ENCODE measurements at regions not wholly inside any gene's neighbourhood (a gene's known extent, or its start where the extent isn't known, plus 50 kb on each side); places are given as distances from the start of the nearest gene placed in this dataset.

DNA sequence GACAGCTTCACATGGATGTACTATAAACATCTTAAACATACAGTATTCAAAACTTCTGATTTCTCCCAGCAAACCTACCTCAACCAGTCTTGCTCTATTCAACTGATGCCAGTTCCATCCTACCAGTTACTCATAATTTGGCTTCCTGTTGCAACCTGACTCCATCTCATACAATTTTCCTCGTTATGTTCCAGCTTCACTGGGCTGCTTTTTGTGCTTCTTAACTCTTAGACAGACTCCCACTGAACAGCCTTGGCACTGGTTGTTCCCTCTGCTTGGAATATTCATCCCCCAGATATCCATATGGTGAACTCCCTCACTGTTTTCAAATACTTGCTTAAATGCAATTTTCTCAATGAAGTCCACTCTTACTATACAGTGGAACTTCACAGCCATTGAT lies 249.2 kb downstream of the AEBP2 start:
- peak in 3 of 8 experiments; percentile 71 to 92 (median 74) for ATAC-seq (replicated peaks in 6 of 8)
- WGBS, 10 experiments: 0 to 100% (median 54%) methylated on average over 1 of the region's 1 CpG; no CpG with 5 or more reads in 2 of the 10 experiments
- H3K27ac ChIP-seq: no peak overlapping the region
- no peaks in the 10 kb centered on the region for H3K4me1 ChIP-seq (replicated peaks in 1 of 2)
- in situ Hi-C loops (cut with MboI; ENCODE audit: low pct_unique_long_range_greater_than_20kb in 2 of 9, low sequenced_read_pairs in 9 of 9, unreplicated experiment in 9 of 9): no loop called here
- H3K4me3 ChIP-seq: no peak overlapping the region

DNA sequence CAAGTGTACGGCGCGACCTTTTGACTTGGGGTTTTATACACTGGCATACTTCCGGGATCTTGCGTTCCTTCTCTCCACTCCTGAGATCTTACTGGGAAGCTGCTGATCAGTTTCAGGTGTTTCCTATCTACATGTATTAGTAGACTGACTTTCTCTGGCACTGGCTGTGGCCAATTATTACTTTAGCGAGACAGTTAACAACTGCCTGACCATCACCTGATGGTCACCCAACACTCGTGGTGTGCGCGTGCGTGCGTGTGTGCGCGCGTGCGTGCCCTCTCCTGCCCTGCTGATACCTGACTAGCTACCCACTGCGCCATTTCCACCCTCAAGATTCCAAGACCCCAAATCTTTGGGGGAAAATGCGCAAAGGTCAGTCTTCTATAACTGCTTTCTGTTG lies 249.9 kb downstream of the AEBP2 start:
- in situ Hi-C loops (cut with MboI; ENCODE audit: low pct_unique_long_range_greater_than_20kb in 2 of 9, low sequenced_read_pairs in 9 of 9, unreplicated experiment in 9 of 9): no loop called here
- Histone ChIP-seq H3K4me3 (no peak overlapping the region), H3K27ac (no peak overlapping the region), H3K4me1 (replicated peaks in 1 of 2) (no peaks in the 10 kb centered on the region)
- no peak for ATAC-seq (replicated peaks in 6 of 8)
- 76 to 94% (median 87%) methylated on average over 1 to 16 of the region's 17 CpGs; no CpG with 5 or more reads in 1 of the 10 experiments for WGBS, 10 experiments

DNA sequence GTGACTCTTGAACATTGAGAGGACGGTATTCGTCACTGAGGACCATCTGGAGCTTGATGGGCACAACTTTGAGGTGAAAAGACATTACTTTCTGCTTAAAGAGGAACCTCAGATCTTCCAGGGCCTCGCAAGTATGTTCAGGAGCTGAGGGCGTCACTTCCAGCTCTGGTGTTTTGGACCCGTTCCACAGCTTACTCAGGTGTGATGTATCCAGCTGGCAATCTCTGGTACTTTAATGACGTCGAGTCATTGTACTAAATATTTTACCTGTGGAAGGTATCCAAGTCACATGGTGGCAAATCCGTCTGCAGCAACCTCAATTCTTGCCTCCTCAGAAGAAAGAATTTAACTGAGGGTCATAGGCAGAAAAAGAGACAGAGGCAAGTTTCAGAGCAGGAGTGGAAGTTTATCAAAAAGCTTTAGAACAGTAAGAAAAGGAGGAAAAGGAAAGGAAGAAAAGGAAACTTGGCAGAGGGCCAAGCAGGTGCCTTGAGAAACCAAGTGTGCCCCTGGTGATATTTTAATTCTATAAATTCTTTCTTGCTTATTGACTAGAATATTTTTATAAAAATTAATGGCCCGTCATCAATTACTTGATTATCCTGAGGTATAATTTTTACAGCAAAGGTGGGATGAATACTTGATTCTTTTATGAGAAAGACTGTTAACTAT lies 250.6 kb downstream of the AEBP2 start:
- no peaks in the 10 kb centered on the region for H3K4me1 ChIP-seq (replicated peaks in 1 of 2)
- no peak overlapping the region for H3K27ac ChIP-seq
- ATAC-seq (replicated peaks in 6 of 8): no peak
- 69 to 100% (median 93%) methylated on average over 3 to 9 of the region's 9 CpGs; no CpG with 5 or more reads in 1 of the 10 experiments for WGBS, 10 experiments
- in situ Hi-C loops (cut with MboI; ENCODE audit: low pct_unique_long_range_greater_than_20kb in 2 of 9, low sequenced_read_pairs in 9 of 9, unreplicated experiment in 9 of 9): no loop called here
- no peak overlapping the region for H3K4me3 ChIP-seq

DNA sequence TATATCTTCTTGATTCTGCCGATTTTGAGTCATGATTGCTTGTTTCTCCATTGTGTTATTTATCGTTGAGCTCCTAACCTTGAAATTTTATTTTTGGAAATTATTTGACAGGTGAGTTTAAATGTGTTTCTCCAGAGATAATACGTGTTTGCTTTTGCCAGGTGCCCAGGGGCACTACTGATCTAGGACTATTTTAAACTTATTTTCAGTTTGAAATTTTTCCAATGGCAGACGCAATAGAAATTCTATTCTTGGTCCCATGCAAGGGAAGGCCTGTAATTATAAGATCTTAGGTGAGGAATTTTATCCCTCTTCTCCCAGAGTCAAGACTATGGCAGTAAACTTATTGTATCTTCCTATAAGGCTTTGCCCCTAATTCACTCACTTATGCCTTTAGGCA lies 252.8 kb downstream of the AEBP2 start:
- no peak for ATAC-seq (replicated peaks in 6 of 8)
- WGBS, 10 experiments: 10 to 100% (median 89%) methylated on average over 2 to 4 of the region's 4 CpGs
- no peak overlapping the region for H3K27ac ChIP-seq
- H3K4me3 ChIP-seq: no peak overlapping the region
- H3K4me1 ChIP-seq (replicated peaks in 1 of 2): no peaks in the 10 kb centered on the region
- in situ Hi-C loops (cut with MboI; ENCODE audit: low pct_unique_long_range_greater_than_20kb in 2 of 9, low sequenced_read_pairs in 9 of 9, unreplicated experiment in 9 of 9): no loop called here

DNA sequence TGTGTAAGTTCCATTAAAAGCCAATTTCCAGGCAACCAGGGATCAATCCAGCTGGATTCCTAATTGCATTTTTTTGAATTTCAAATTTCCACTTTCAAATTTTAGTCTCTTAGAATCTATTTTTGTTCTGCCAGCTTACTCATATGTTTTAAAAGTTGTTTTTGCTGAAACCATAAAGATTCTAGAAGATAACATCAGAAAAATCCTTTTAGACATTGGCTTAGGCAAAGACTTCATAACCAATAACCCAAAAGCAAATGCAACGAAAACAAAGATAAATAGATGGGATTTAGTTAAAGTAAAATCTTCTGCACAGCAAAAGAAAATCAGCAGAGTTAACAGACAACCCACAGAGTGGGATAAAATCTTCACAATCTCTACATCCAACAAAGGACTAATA lies 253.3 kb downstream of the AEBP2 start:
- H3K4me3 ChIP-seq: no peak overlapping the region
- no peak for ATAC-seq (replicated peaks in 6 of 8)
- H3K4me1 ChIP-seq (replicated peaks in 1 of 2): no peaks in the 10 kb centered on the region
- no peak overlapping the region for H3K27ac ChIP-seq
- in situ Hi-C loops (cut with MboI; ENCODE audit: low pct_unique_long_range_greater_than_20kb in 2 of 9, low sequenced_read_pairs in 9 of 9, unreplicated experiment in 9 of 9): no loop called here
- WGBS, 10 experiments: 0 to 100% (median 88%) methylated on average over 1 of the region's 1 CpG

DNA sequence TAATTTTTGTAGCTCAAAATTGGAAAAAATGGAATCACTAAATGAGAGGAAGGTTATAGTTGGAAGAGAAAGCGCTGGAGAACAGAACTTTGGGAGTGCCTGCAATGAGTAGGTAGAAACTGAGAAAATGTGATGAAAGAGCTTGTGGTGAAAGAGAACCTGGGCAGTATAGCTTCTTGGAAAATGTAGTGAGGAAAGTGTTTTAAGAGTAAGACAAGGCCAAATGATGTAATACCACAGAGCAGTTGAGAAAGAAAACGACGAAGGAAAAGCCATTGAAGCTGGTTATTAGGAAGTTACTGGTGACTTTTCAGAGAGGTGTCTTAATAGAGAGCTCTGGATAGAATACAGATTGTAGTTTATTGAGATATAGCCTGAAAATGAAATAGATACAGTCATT lies 255.3 kb downstream of the AEBP2 start:
- WGBS, 10 experiments: 67 to 100% (median 89%) methylated on average over 1 to 3 of the region's 3 CpGs
- in situ Hi-C loops (cut with MboI; ENCODE audit: low pct_unique_long_range_greater_than_20kb in 2 of 9, low sequenced_read_pairs in 9 of 9, unreplicated experiment in 9 of 9): no loop called here
- ATAC-seq (replicated peaks in 6 of 8): no peak
- H3K27ac ChIP-seq: no peak overlapping the region
- no peaks in the 10 kb centered on the region for H3K4me1 ChIP-seq (replicated peaks in 1 of 2)
- H3K4me3 ChIP-seq: no peak overlapping the region

DNA sequence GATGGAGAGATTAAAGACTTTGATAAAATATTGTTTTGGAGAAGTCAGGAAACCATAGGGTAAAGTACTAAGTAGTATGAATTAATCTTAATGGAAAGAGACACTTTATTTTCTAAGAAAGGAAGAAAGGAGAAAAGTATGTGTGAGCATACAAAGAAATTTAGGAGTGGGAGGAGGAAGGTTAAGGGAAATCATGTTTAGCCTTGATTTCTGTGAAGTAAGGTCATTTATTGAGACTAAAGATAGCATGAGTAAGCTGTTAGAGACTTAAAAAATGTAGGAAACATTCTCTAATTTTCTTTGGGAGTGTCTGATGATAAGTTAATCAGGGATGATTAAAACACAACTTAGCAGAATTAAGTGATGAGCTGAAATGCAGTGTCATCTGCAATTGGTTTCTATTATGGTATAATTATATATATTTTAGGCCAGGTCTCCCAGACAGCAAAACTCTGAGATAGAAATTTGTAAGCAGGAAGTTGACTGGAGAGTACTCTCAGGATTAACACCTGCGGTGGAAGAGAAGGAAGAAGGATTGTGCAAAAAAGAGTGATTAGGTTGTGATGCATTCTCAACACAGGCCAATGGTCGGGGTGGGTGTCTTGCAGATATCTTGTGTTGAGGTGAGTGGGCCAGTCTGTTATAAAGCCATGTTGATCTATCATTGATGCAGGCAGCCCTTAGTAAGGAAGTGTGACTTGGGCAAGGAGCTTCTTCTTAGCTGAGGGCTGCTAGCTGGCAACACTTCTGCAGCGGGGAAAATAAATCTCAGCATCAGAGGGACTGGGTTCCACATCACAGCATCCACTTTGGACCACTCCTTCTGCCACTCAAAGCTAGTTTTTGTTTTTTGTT lies 256.2 kb downstream of the AEBP2 start:
- no peaks in the 10 kb centered on the region for H3K4me1 ChIP-seq (replicated peaks in 1 of 2)
- WGBS, 10 experiments: 60 to 100% (median 100%) methylated on average over 1 to 2 of the region's 3 CpGs
- no peak overlapping the region for H3K4me3 ChIP-seq
- in situ Hi-C loops (cut with MboI; ENCODE audit: low pct_unique_long_range_greater_than_20kb in 2 of 9, low sequenced_read_pairs in 9 of 9, unreplicated experiment in 9 of 9): no loop called here
- no peak for ATAC-seq (replicated peaks in 6 of 8)
- no peak overlapping the region for H3K27ac ChIP-seq

DNA sequence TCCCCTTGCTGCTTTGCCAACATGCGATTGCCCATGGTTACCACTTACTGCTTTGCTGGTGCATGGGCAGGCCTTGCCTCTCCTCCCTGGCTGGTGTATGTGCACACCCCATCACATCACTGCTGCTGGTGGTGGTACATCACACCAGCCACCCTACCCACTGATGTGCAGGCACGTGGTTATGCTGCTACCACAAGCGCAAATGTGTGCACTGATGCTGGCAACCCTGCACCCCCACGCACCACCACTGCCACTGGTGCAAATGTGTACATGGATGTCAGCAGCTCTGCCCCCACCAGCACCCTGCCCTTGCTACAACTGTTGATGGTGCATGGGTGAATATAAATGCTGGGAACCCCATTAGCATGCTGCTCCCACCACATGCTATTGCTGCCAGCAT lies 261.7 kb downstream of the AEBP2 start:
- no peak overlapping the region for H3K27ac ChIP-seq
- ATAC-seq (replicated peaks in 6 of 8): no peak
- no peak overlapping the region for H3K4me3 ChIP-seq
- no peaks in the 10 kb centered on the region for H3K4me1 ChIP-seq (replicated peaks in 1 of 2)
- WGBS, 10 experiments: 71 to 95% (median 90%) methylated on average over 1 to 3 of the region's 4 CpGs; no CpG with 5 or more reads in 7 of the 10 experiments
- in situ Hi-C loops (cut with MboI; ENCODE audit: low pct_unique_long_range_greater_than_20kb in 2 of 9, low sequenced_read_pairs in 9 of 9, unreplicated experiment in 9 of 9): no loop called here

DNA sequence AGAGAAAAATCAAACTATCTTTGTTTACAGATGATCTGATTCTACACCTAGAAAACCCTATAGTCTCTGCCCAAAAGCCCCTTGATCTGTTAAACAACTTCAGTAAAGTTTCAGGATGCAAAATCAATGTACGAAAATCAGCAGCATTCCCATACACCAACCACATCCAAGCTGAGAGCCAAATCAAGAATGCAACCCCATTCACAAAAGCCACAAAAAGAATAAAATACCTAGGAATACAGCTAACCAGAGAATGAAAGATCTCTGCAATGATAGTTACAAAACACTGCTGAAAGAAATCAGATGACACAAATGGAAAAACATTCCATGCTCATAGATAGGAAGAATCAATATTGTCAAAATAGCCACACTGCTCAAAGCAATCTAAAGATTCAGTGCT lies 265.7 kb downstream of the AEBP2 start:
- 29 to 100% (median 90%) methylated on average over 1 of the region's 1 CpG; no CpG with 5 or more reads in 2 of the 10 experiments for WGBS, 10 experiments
- Histone ChIP-seq H3K4me3 (no peak overlapping the region), H3K4me1 (replicated peaks in 1 of 2) (no peaks in the 10 kb centered on the region), H3K27ac (no peak overlapping the region)
- no peak for ATAC-seq (replicated peaks in 6 of 8)
- in situ Hi-C loops (cut with MboI; ENCODE audit: low pct_unique_long_range_greater_than_20kb in 2 of 9, low sequenced_read_pairs in 9 of 9, unreplicated experiment in 9 of 9): no loop called here

DNA sequence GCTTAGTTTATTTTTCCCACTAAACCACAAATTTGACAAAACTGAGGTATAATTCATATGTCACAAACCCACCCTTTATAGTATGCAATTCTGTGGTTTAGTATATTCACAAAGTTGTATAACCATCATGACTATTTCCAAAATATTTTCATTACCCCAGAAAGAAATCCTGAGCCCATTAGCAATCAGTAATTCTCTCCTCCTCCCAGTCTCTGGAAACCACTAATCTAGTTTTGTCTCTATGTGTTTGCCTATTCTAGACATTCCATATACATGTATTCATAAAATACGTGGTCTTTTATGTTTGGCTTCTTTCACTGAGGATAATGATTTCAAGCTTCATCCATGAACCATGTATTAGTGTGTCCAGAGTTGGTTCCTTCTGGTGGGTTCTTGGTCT lies 267.6 kb downstream of the AEBP2 start:
- WGBS, 10 experiments: 40 to 100% (median 94%) methylated on average over 1 of the region's 1 CpG; no CpG with 5 or more reads in 4 of the 10 experiments
- H3K4me3 ChIP-seq: no peak overlapping the region
- in situ Hi-C loops (cut with MboI; ENCODE audit: low pct_unique_long_range_greater_than_20kb in 2 of 9, low sequenced_read_pairs in 9 of 9, unreplicated experiment in 9 of 9): no loop called here
- ATAC-seq (replicated peaks in 6 of 8): no peak
- H3K27ac ChIP-seq: no peak overlapping the region
- H3K4me1 ChIP-seq (replicated peaks in 1 of 2): no peaks in the 10 kb centered on the region

DNA sequence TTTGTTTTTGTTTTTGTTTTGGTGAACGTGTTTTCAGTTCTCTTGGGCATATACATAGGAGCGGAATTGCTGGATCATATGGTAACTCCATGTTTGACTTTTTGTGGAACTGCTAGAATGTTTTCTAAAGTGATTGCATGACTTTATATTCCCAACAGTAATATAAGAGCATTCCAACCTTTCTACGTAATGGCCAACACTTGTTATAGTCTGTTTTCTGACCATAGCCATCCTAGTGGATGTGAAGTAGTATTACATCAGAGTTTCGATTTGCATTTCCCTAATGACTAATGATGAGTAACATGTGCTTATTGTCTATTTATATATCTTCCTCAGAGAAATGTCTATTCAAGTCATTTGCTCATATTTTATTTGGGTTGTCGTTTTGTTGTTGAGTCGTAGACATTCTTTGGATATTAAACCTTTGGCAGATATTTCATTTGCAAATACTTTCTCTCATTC lies 268.7 kb downstream of the AEBP2 start:
- peak in 2 of 8 experiments; percentile 65 to 72 for ATAC-seq (replicated peaks in 6 of 8)
- H3K4me3 ChIP-seq: no peak overlapping the region
- 21 to 100% (median 80%) methylated on average over 2 to 6 of the region's 6 CpGs for WGBS, 10 experiments
- H3K4me1 ChIP-seq (replicated peaks in 1 of 2): no peaks in the 10 kb centered on the region
- in situ Hi-C loops (cut with MboI; ENCODE audit: low pct_unique_long_range_greater_than_20kb in 2 of 9, low sequenced_read_pairs in 9 of 9, unreplicated experiment in 9 of 9): no loop called here
- no peak overlapping the region for H3K27ac ChIP-seq

DNA sequence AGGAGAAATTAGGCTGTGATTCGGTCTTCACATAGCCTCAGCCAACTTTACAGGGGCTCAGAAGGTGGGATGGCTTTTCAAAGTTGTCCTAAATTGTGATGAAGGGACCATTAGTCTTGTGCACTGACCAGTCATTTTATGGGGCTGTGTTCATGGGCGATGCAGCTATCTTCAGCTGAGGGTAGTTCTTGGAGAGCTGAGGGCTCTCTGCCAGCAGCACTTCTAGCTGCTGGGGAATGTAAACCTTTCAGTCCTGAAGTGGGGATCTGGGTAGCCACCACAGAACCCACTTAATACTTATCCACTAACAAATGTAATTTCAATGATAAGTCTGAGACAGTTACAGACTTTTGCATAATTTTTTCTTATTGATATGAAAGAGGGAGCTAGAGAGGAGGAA lies 270.6 kb downstream of the AEBP2 start:
- no peak for ATAC-seq (replicated peaks in 6 of 8)
- Histone ChIP-seq H3K4me1 (replicated peaks in 1 of 2) (no peaks in the 10 kb centered on the region), H3K4me3 (no peak overlapping the region), H3K27ac (no peak overlapping the region)
- 42 to 100% (median 50%) methylated on average over 1 to 2 of the region's 2 CpGs; no CpG with 5 or more reads in 2 of the 10 experiments for WGBS, 10 experiments
- in situ Hi-C loops (cut with MboI; ENCODE audit: low pct_unique_long_range_greater_than_20kb in 2 of 9, low sequenced_read_pairs in 9 of 9, unreplicated experiment in 9 of 9): no loop called here

DNA sequence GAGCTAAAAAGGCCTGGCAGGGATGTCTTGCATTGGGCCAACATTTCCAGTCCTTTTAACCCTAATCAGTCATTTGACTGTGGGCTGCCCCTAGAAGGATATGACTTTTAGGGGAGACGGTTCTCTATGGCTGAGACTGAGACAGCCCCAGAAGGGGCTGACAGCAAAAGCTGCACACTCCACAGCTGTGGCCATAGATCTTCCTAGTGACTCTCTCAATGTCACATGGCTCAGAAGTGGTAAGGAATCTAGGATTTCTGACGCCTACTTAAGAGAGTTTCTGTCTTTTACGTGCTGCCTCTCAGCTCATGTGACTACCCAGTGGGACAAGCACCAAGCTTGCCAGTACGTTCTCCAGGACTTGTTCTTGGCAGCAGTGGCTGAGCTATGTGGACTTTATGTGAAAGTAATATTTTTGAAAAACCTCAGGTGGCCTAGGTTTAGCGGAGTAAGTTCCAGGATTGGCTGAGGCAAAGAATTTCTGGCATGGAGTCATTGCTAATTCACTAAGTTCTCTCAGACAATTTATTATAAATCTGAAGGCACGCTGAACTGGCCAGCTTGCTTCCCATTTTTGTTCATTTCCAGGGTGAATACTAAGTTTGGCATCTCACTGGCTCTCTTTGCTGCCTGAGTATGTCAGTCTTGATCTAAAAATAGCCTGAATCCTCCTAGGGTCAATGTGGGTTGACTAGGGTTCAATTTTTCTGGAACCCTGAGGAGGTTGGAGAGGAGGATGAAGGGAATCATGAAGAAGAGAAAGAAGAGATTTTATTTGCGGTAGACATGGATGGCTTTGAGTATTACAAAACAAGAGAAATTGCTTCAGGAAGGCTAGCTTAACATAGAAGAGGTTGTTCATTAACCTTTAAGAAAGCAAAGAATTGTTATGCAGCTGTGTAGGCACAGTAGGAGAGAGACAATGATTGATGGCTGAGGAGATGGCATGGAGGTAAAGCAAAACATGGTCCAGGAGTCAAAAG lies 271.8 kb downstream of the AEBP2 start:
- no peak overlapping the region for H3K4me3 ChIP-seq
- H3K27ac ChIP-seq: no peak overlapping the region
- ATAC-seq (replicated peaks in 6 of 8): no peak
- in situ Hi-C loops (cut with MboI; ENCODE audit: low pct_unique_long_range_greater_than_20kb in 2 of 9, low sequenced_read_pairs in 9 of 9, unreplicated experiment in 9 of 9): no loop called here
- 0 to 90% (median 40%) methylated on average over 1 to 5 of the region's 7 CpGs for WGBS, 10 experiments
- H3K4me1 ChIP-seq (replicated peaks in 1 of 2): no peaks in the 10 kb centered on the region
